ENCODE measurements at regions not wholly inside any gene's neighbourhood (a gene's known extent, or its start where the extent isn't known, plus 50 kb on each side); places are given as distances from the start of the nearest gene placed in this dataset.
"Not testable (repeated sequence)": the region's sequence is repeated elsewhere in the genome, so short reads cannot be mapped to it uniquely, and the experiment has no call there.

- no peak overlapping the region for H3K27ac ChIP-seq (ENCODE audit: low read depth, low read length)
- no peak overlapping the region for H3K9ac ChIP-seq (ENCODE audit: low read depth in 1 of 2, low read length in 2 of 2)
- H3K9me3 ChIP-seq (ENCODE audit: control insufficient read depth in 1 of 2, low read length in 2 of 2): no peaks in the 10 kb centered on the region
- H3K36me3 ChIP-seq (ENCODE audit: control insufficient read depth in 1 of 2, insufficient read depth in 2 of 2, low read length in 2 of 2): no peaks in the 10 kb centered on the region
- H3K27me3 ChIP-seq (ENCODE audit: control insufficient read depth in 1 of 2, insufficient read depth in 2 of 2, low read length in 2 of 2): no peaks in the 10 kb centered on the region
- no peaks in the 10 kb centered on the region for H3K4me1 ChIP-seq (ENCODE audit: control insufficient read depth in 1 of 2, insufficient read depth in 2 of 2, low read length in 2 of 2)
- H3K4me3 ChIP-seq (ENCODE audit: low read depth in 1 of 2, low read length in 2 of 2): no peak overlapping the region
These were observed 68.0 kb upstream of the ATXN3L start for GRCh38 chrX:13387666-13388494.

GRCh38 chrX:13386636-13387035 lies 66.8 kb upstream of the ATXN3L start:
- Histone ChIP-seq H3K9me3 (ENCODE audit: control insufficient read depth in 1 of 2, low read length in 2 of 2) (no peaks in the 10 kb centered on the region), H3K27ac (ENCODE audit: low read depth, low read length) (no peak overlapping the region), H3K9ac (ENCODE audit: low read depth in 1 of 2, low read length in 2 of 2) (no peak overlapping the region), H3K4me3 (ENCODE audit: low read depth in 1 of 2, low read length in 2 of 2) (no peak overlapping the region), H3K4me1 (ENCODE audit: control insufficient read depth in 1 of 2, insufficient read depth in 2 of 2, low read length in 2 of 2) (no peaks in the 10 kb centered on the region), H3K27me3 (ENCODE audit: control insufficient read depth in 1 of 2, insufficient read depth in 2 of 2, low read length in 2 of 2) (no peaks in the 10 kb centered on the region), H3K36me3 (ENCODE audit: control insufficient read depth in 1 of 2, insufficient read depth in 2 of 2, low read length in 2 of 2) (no peaks in the 10 kb centered on the region)

- Histone ChIP-seq H3K27ac (ENCODE audit: low read depth, low read length) (no peak overlapping the region), H3K9me3 (ENCODE audit: control insufficient read depth in 1 of 2, low read length in 2 of 2) (no peaks in the 10 kb centered on the region), H3K36me3 (ENCODE audit: control insufficient read depth in 1 of 2, insufficient read depth in 2 of 2, low read length in 2 of 2) (no peaks in the 10 kb centered on the region), H3K4me3 (ENCODE audit: low read depth in 1 of 2, low read length in 2 of 2) (no peak overlapping the region), H3K4me1 (ENCODE audit: control insufficient read depth in 1 of 2, insufficient read depth in 2 of 2, low read length in 2 of 2) (no peaks in the 10 kb centered on the region), H3K27me3 (ENCODE audit: control insufficient read depth in 1 of 2, insufficient read depth in 2 of 2, low read length in 2 of 2) (no peaks in the 10 kb centered on the region), H3K9ac (ENCODE audit: low read depth in 1 of 2, low read length in 2 of 2) (no peak overlapping the region)
These were observed 66.2 kb upstream of the ATXN3L start for GRCh38 chrX:13386092-13386491.

- no peak overlapping the region for H3K27ac ChIP-seq (ENCODE audit: low read depth, low read length)
- no peaks in the 10 kb centered on the region for H3K27me3 ChIP-seq (ENCODE audit: control insufficient read depth in 1 of 2, insufficient read depth in 2 of 2, low read length in 2 of 2)
- H3K9me3 ChIP-seq (ENCODE audit: control insufficient read depth in 1 of 2, low read length in 2 of 2): no peaks in the 10 kb centered on the region
- no peak overlapping the region for H3K9ac ChIP-seq (ENCODE audit: low read depth in 1 of 2, low read length in 2 of 2)
- H3K4me3 ChIP-seq (ENCODE audit: low read depth in 1 of 2, low read length in 2 of 2): no peak overlapping the region
- H3K4me1 ChIP-seq (ENCODE audit: control insufficient read depth in 1 of 2, insufficient read depth in 2 of 2, low read length in 2 of 2): no peaks in the 10 kb centered on the region
- H3K36me3 ChIP-seq (ENCODE audit: control insufficient read depth in 1 of 2, insufficient read depth in 2 of 2, low read length in 2 of 2): no peaks in the 10 kb centered on the region
These were observed 64.1 kb upstream of the ATXN3L start for GRCh38 chrX:13383907-13384306.

GRCh38 chrX:13381514-13381913 lies 61.7 kb upstream of the ATXN3L start:
- Histone ChIP-seq H3K4me1 (ENCODE audit: control insufficient read depth in 1 of 2, insufficient read depth in 2 of 2, low read length in 2 of 2) (no peaks in the 10 kb centered on the region), H3K9me3 (ENCODE audit: control insufficient read depth in 1 of 2, low read length in 2 of 2) (no peaks in the 10 kb centered on the region), H3K27me3 (ENCODE audit: control insufficient read depth in 1 of 2, insufficient read depth in 2 of 2, low read length in 2 of 2) (no peaks in the 10 kb centered on the region), H3K9ac (ENCODE audit: low read depth in 1 of 2, low read length in 2 of 2) (no peak overlapping the region), H3K4me3 (ENCODE audit: low read depth in 1 of 2, low read length in 2 of 2) (no peak overlapping the region), H3K36me3 (ENCODE audit: control insufficient read depth in 1 of 2, insufficient read depth in 2 of 2, low read length in 2 of 2) (no peaks in the 10 kb centered on the region), H3K27ac (ENCODE audit: low read depth, low read length) (no peak overlapping the region)

- H3K27me3 ChIP-seq (ENCODE audit: control insufficient read depth in 1 of 2, insufficient read depth in 2 of 2, low read length in 2 of 2): no peaks in the 10 kb centered on the region
- H3K9me3 ChIP-seq (ENCODE audit: control insufficient read depth in 1 of 2, low read length in 2 of 2): no peaks in the 10 kb centered on the region
- H3K9ac ChIP-seq (ENCODE audit: low read depth in 1 of 2, low read length in 2 of 2): no peak overlapping the region
- H3K36me3 ChIP-seq (ENCODE audit: control insufficient read depth in 1 of 2, insufficient read depth in 2 of 2, low read length in 2 of 2): no peaks in the 10 kb centered on the region
- no peaks in the 10 kb centered on the region for H3K4me1 ChIP-seq (ENCODE audit: control insufficient read depth in 1 of 2, insufficient read depth in 2 of 2, low read length in 2 of 2)
- no peak overlapping the region for H3K4me3 ChIP-seq (ENCODE audit: low read depth in 1 of 2, low read length in 2 of 2)
- no peak overlapping the region for H3K27ac ChIP-seq (ENCODE audit: low read depth, low read length)
These were observed 60.4 kb upstream of the ATXN3L start for GRCh38 chrX:13380211-13380610.

- H3K4me3 ChIP-seq (ENCODE audit: low read depth in 1 of 2, low read length in 2 of 2); H3K4me1 ChIP-seq (ENCODE audit: control insufficient read depth in 1 of 2, insufficient read depth in 2 of 2, low read length in 2 of 2); H3K9me3 ChIP-seq (ENCODE audit: control insufficient read depth in 1 of 2, low read length in 2 of 2); H3K36me3 ChIP-seq (ENCODE audit: control insufficient read depth in 1 of 2, insufficient read depth in 2 of 2, low read length in 2 of 2); H3K9ac ChIP-seq (ENCODE audit: low read depth in 1 of 2, low read length in 2 of 2); H3K27me3 ChIP-seq (ENCODE audit: control insufficient read depth in 1 of 2, insufficient read depth in 2 of 2, low read length in 2 of 2); H3K27ac ChIP-seq (ENCODE audit: low read depth, low read length): not testable (repeated sequence)
These were observed 59.0 kb upstream of the ATXN3L start for GRCh38 chrX:13378562-13379518.

GRCh38 chrX:13377550-13377934 lies 57.7 kb upstream of the ATXN3L start:
- Histone ChIP-seq H3K9me3 (ENCODE audit: control insufficient read depth in 1 of 2, low read length in 2 of 2) (no peaks in the 10 kb centered on the region), H3K36me3 (ENCODE audit: control insufficient read depth in 1 of 2, insufficient read depth in 2 of 2, low read length in 2 of 2) (no peaks in the 10 kb centered on the region), H3K9ac (ENCODE audit: low read depth in 1 of 2, low read length in 2 of 2) (no peak overlapping the region), H3K27ac (ENCODE audit: low read depth, low read length) (no peak overlapping the region), H3K4me3 (ENCODE audit: low read depth in 1 of 2, low read length in 2 of 2) (no peak overlapping the region), H3K4me1 (ENCODE audit: control insufficient read depth in 1 of 2, insufficient read depth in 2 of 2, low read length in 2 of 2) (no peaks in the 10 kb centered on the region), H3K27me3 (ENCODE audit: control insufficient read depth in 1 of 2, insufficient read depth in 2 of 2, low read length in 2 of 2) (no peaks in the 10 kb centered on the region)

- no peaks in the 10 kb centered on the region for H3K4me1 ChIP-seq (ENCODE audit: control insufficient read depth in 1 of 2, insufficient read depth in 2 of 2, low read length in 2 of 2)
- H3K27ac ChIP-seq (ENCODE audit: low read depth, low read length): no peak overlapping the region
- no peak overlapping the region for H3K9ac ChIP-seq (ENCODE audit: low read depth in 1 of 2, low read length in 2 of 2)
- H3K27me3 ChIP-seq (ENCODE audit: control insufficient read depth in 1 of 2, insufficient read depth in 2 of 2, low read length in 2 of 2): no peaks in the 10 kb centered on the region
- H3K4me3 ChIP-seq (ENCODE audit: low read depth in 1 of 2, low read length in 2 of 2): no peak overlapping the region
- H3K36me3 ChIP-seq (ENCODE audit: control insufficient read depth in 1 of 2, insufficient read depth in 2 of 2, low read length in 2 of 2): no peaks in the 10 kb centered on the region
- no peaks in the 10 kb centered on the region for H3K9me3 ChIP-seq (ENCODE audit: control insufficient read depth in 1 of 2, low read length in 2 of 2)
These were observed 57.1 kb upstream of the ATXN3L start for GRCh38 chrX:13376857-13377549.

GRCh38 chrX:13375596-13375995 lies 55.7 kb upstream of the ATXN3L start:
- H3K9me3 ChIP-seq (ENCODE audit: control insufficient read depth in 1 of 2, low read length in 2 of 2); H3K9ac ChIP-seq (ENCODE audit: low read depth in 1 of 2, low read length in 2 of 2); H3K27ac ChIP-seq (ENCODE audit: low read depth, low read length); H3K4me3 ChIP-seq (ENCODE audit: low read depth in 1 of 2, low read length in 2 of 2); H3K36me3 ChIP-seq (ENCODE audit: control insufficient read depth in 1 of 2, insufficient read depth in 2 of 2, low read length in 2 of 2); H3K27me3 ChIP-seq (ENCODE audit: control insufficient read depth in 1 of 2, insufficient read depth in 2 of 2, low read length in 2 of 2); H3K4me1 ChIP-seq (ENCODE audit: control insufficient read depth in 1 of 2, insufficient read depth in 2 of 2, low read length in 2 of 2): not testable (repeated sequence)

All from duodenal mucosa (tissue), 2 donors.